IMR-90 (cell line): ENCODE measurements at regions not wholly inside any gene's neighbourhood (a gene's known extent, or its start where the extent isn't known, plus 50 kb on each side); places are given as distances from the start of the nearest gene placed in this dataset.
A peak's percentile ranks its signal among the peaks of the same experiment; 100 is the strongest.

Experiments
- ATAC-seq: fragments of 200-7000 bp; cut with Tn5 transposase; 2 replicates; pipeline ENCODE4 v1.9.1; 2020; ENCODE audit warnings: low read depth, mild to moderate bottlenecking, moderate library complexity
- BruUV-seq: library from RNA; stranded (reverse); fragments of 400-500 nt; replicated peaks from 2 replicates; lab custom pipeline; 2021; lab: Mats Ljungman, UMichigan
- CTCF ChIA-PET: fragments of 300-600 bp; formaldehyde crosslinking; extraction: SDS; loops from one replicate; lab custom pipeline; 2021; ENCODE audit warnings: antibody characterized with exemption; lab: Yijun Ruan, JAX
- POLR2A ChIA-PET: fragments of 300-600 bp; sonication (Branson Sonifier 250); formaldehyde crosslinking; loops from one replicate; lab custom pipeline; 2022; ENCODE audit warnings: antibody characterized with exemption; ENCODE audit not compliant: unreplicated experiment; lab: Charles Lee
- DNase-seq: peaks from one replicate; pipeline ENCODE4 v3.0.0; 2013
- H2AFZ ChIP-seq: replicated peaks from 2 replicates; pipeline ENCODE3; 2013; ENCODE audit warnings: low read length, mild to moderate bottlenecking; ENCODE audit not compliant: poor library complexity
- H2AK5ac ChIP-seq: 2 replicates; pipeline ENCODE4 v1.6.1; 2013; ENCODE audit warnings: low read depth, low read length, inconsistent platforms
- H2AK9ac ChIP-seq: replicated peaks from 2 replicates; pipeline ENCODE3; 2013; ENCODE audit warnings: mild to moderate bottlenecking, low read depth, low read length, moderate library complexity; ENCODE audit not compliant: poor library complexity
- H2BK120ac ChIP-seq: 2 replicates; pipeline ENCODE4 v1.6.1; 2013; ENCODE audit warnings: low read depth, low read length, inconsistent platforms
- H2BK15ac ChIP-seq: 3 replicates; pipeline ENCODE4 v1.6.1; 2013; ENCODE audit warnings: low read depth, low read length, inconsistent platforms
- H2BK20ac ChIP-seq: 2 replicates; pipeline ENCODE4 v1.6.1; 2013; ENCODE audit warnings: low read depth, mild to moderate bottlenecking, inconsistent platforms, low read length, moderate library complexity
- H2BK5ac ChIP-seq: 2 replicates; pipeline ENCODE4 v1.6.1; 2013; ENCODE audit warnings: mild to moderate bottlenecking, low read depth, low read length, inconsistent platforms; ENCODE audit not compliant: poor library complexity, severe bottlenecking
- H3K14ac ChIP-seq: replicated peaks from 2 replicates; pipeline ENCODE4 v1.6.1; 2013; ENCODE audit warnings: low read depth, low read length, inconsistent platforms
- H3K18ac ChIP-seq: 2 replicates; pipeline ENCODE4 v1.6.1; 2013; ENCODE audit warnings: low read depth, low read length, control low read depth
- H3K23ac ChIP-seq: 2 replicates; pipeline ENCODE4 v1.6.1; 2013; ENCODE audit warnings: low read depth, low read length, inconsistent platforms
- H3K27ac ChIP-seq: 2 replicates; pipeline ENCODE4 v1.5.1; 2013; ENCODE audit warnings: mild to moderate bottlenecking, control low read depth, low read length; ENCODE audit not compliant: insufficient read depth
- H3K27me3 ChIP-seq: 2 replicates; pipeline ENCODE4 v1.6.1; 2013; ENCODE audit warnings: low read length; ENCODE audit not compliant: control insufficient read depth, insufficient read depth
- H3K36me3 ChIP-seq: 2 replicates; pipeline ENCODE4 v1.6.1; 2013; ENCODE audit warnings: low read length, mixed read lengths; ENCODE audit not compliant: control insufficient read depth, insufficient read depth
- H3K4ac ChIP-seq: 2 replicates; pipeline ENCODE4 v1.6.1; 2013; ENCODE audit warnings: low read depth, low read length, inconsistent platforms
- H3K4me1 ChIP-seq: 2 replicates; pipeline ENCODE4 v1.6.1; 2013; ENCODE audit warnings: low read length, mixed read lengths; ENCODE audit not compliant: control insufficient read depth, insufficient read depth
- H3K4me2 ChIP-seq: 2 replicates; pipeline ENCODE4 v1.6.1; 2013; ENCODE audit warnings: low read depth, mild to moderate bottlenecking, control low read depth, low read length, moderate library complexity
- H3K4me3 ChIP-seq: 2 replicates; pipeline ENCODE4 v1.5.1; 2013; ENCODE audit warnings: low read depth, mild to moderate bottlenecking, control low read depth, low read length, moderate library complexity; ENCODE audit not compliant: insufficient read depth
- H3K56ac ChIP-seq: 2 replicates; pipeline ENCODE4 v1.6.1; 2013; ENCODE audit warnings: low read length, inconsistent platforms; ENCODE audit not compliant: insufficient read depth; ENCODE audit errors: extremely low read depth
- H3K79me1 ChIP-seq, 2 experiments: 2 replicates each; pipeline ENCODE4 v1.6.1; 2013; ENCODE audit warnings: low read length in 2 of 2, inconsistent platforms in 1 of 2, low read depth in 1 of 2
- H3K9ac ChIP-seq: 2 replicates; pipeline ENCODE4 v1.6.1; 2013; ENCODE audit warnings: low read depth, low read length, control low read depth
- H3K9me1 ChIP-seq: 2 replicates; pipeline ENCODE4 v1.6.1; 2013; ENCODE audit warnings: low read length, inconsistent platforms; ENCODE audit not compliant: insufficient read depth
- H3K9me3 ChIP-seq: 2 replicates; pipeline ENCODE4 v1.6.1; 2013; ENCODE audit warnings: low read length; ENCODE audit not compliant: control insufficient read depth, insufficient read depth
- H4K20me1 ChIP-seq: 2 replicates; pipeline ENCODE4 v1.6.1; 2013; ENCODE audit warnings: low read length, inconsistent platforms; ENCODE audit not compliant: insufficient read depth
- H4K5ac ChIP-seq: 2 replicates; pipeline ENCODE4 v1.6.1; 2013; ENCODE audit warnings: mild to moderate bottlenecking, low read depth, low read length, control low read depth
- H4K8ac ChIP-seq, 2 experiments: 2 replicates each; pipeline ENCODE4 v1.6.1; 2013; ENCODE audit warnings: low read depth in 2 of 2, low read length in 2 of 2, control low read depth in 1 of 2, inconsistent platforms in 1 of 2
- H4K91ac ChIP-seq: 2 replicates; pipeline ENCODE4 v1.6.1; 2013; ENCODE audit warnings: low read depth, low read length, inconsistent platforms; ENCODE audit not compliant: insufficient read depth
- BHLHE40 ChIP-seq: fragments of 150-350 bp; IDR thresholded peaks from 2 replicates; pipeline ENCODE4 v1.6.1; 2016; ENCODE audit warnings: mild to moderate bottlenecking, low read depth, low read length
- CEBPB ChIP-seq: IDR thresholded peaks from 2 replicates; pipeline ENCODE4 v1.6.1; 2012; ENCODE audit warnings: low read depth, low read length, improper control_type of control experiment
- FOS ChIP-seq: fragments of 150-350 bp; IDR thresholded peaks from 2 replicates; pipeline ENCODE4 v1.6.1; 2016; ENCODE audit warnings: low read depth, low read length
- MAFK ChIP-seq: IDR thresholded peaks from 2 replicates; pipeline ENCODE4 v1.6.1; 2012; ENCODE audit warnings: low read depth, low read length, improper control_type of control experiment
- MXI1 ChIP-seq: IDR thresholded peaks from 2 replicates; pipeline ENCODE4 v1.6.1; 2012; ENCODE audit warnings: low read depth, mild to moderate bottlenecking, low read length, moderate library complexity, borderline replicate concordance
- NFE2L2 ChIP-seq: fragments of 150-350 bp; IDR thresholded peaks from 2 replicates; pipeline ENCODE4 v1.6.1; 2016; ENCODE audit warnings: low read depth, mild to moderate bottlenecking, low read length
- RAD21 ChIP-seq: IDR thresholded peaks from 2 replicates; pipeline ENCODE4 v1.6.1; 2012; ENCODE audit warnings: low read length, improper control_type of control experiment
- RCOR1 ChIP-seq: IDR thresholded peaks from 2 replicates; pipeline ENCODE4 v1.6.1; 2012; ENCODE audit warnings: mild to moderate bottlenecking, low read length, improper control_type of control experiment; ENCODE audit not compliant: insufficient replicate concordance
- WGBS, 2 experiments: methylation state at CpG; one replicate each; pipeline versions ENCODE4 v1.1.5 to v1.1.7; 2013; ENCODE audit warnings: missing lambda C conversion rate in 2 of 2; ENCODE audit not compliant: insufficient read length in 1 of 2; ENCODE audit errors: extremely low coverage in 2 of 2; 5-methylcytosine and 5-hydroxymethylcytosine counted together
- dilution Hi-C: fragments of 300-500 bp; cut with HindIII; formaldehyde crosslinking; loops from one replicate; pipeline ENCODE4 v1.14.3; 2018; ENCODE audit warnings: low sequenced_read_pairs; ENCODE audit not compliant: unreplicated experiment
- in situ Hi-C: fragments of 300-500 bp; cut with MboI; formaldehyde crosslinking; loops from 3 replicates; pipeline ENCODE4 v1.14.3; 2019; ENCODE audit warnings: low sequenced_read_pairs, inconsistent platforms, mixed read lengths
- intact Hi-C: fragments of 100-400 bp; cut with micrococcal nuclease; formaldehyde crosslinking; loops from 2 replicates; pipeline ENCODE4 v1.10.0; 2022

DNA sequence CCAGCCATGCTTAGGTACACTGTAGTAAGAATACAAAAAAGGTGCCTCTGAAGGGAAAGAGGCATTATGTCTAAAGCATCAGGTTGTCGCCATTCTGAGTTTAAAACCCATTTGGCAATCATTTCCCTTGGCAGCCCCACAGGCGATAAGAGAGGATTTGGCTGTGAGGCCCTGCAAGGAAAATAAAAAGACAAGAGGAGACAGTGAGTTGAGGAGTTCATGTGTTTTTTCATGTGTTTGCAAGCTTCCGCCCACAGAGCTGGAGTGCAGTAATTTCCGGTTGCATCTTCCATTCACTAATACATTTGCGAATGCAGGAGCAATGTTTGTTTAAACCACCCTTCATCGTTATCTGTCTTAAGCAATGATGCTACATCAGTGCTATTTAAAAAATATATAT is 138.5 kb upstream of the SOX4 start:
- WGBS, 2 experiments = 20% methylated on average over 1 of the region's 6 CpGs; no CpG with 5 or more reads in 1 of the 2 experiments
- Histone ChIP-seq H2AK9ac (no peak overlapping the region), H3K9ac (no peak overlapping the region), H2BK15ac (no peak overlapping the region), H2BK20ac (no peak overlapping the region), H4K20me1 (no peaks in the 10 kb centered on the region), H2AFZ (no peak overlapping the region), H4K8ac (no peak overlapping the region), H3K9me1 (no peaks in the 10 kb centered on the region), H3K4ac (no peak overlapping the region), H3K4me1 (no peaks in the 10 kb centered on the region), H4K5ac (no peak overlapping the region), H2BK5ac (no peak overlapping the region), H3K4me2 (no peak overlapping the region), H3K14ac (no peak overlapping the region), H3K36me3 (no peaks in the 10 kb centered on the region), H3K9me3 (no peaks in the 10 kb centered on the region), H3K23ac (no peak overlapping the region), H3K56ac (no peak overlapping the region), H3K4me3 (no peak overlapping the region), H3K27ac (no peak overlapping the region), H3K79me1 (no peaks in the 10 kb centered on the region), H2AK5ac (no peak overlapping the region), H3K27me3 (no peaks in the 10 kb centered on the region), H4K91ac (no peak overlapping the region), H2BK120ac (no peak overlapping the region), H3K18ac (no peak overlapping the region)
- dilution Hi-C loops (no loop called here), in situ Hi-C loops (no loop called here), intact Hi-C loops (no loop called here)
- CTCF ChIA-PET = no interaction called here
- no peak for ATAC-seq
- POLR2A ChIA-PET = no interaction called here
- no TSS peak for BruUV-seq
- TF ChIP-seq RAD21 (no peak), BHLHE40 (no peak), CEBPB (no peak), MAFK (no peak), FOS (no peak), MXI1 (no peak), NFE2L2 (no peak), RCOR1 (no peak)
- DNase-seq = peak; percentile 6
